CD4-positive, alpha-beta memory T cell (primary cell): ENCODE measurements at regions not wholly inside any gene's neighbourhood (a gene's known extent, or its start where the extent isn't known, plus 50 kb on each side); places are given as distances from the start of the nearest gene placed in this dataset.
"Not testable (repeated sequence)": the region's sequence is repeated elsewhere in the genome, so short reads cannot be mapped to it uniquely, and the experiment has no call there.

ENCODE experiments used
- CTCF ChIA-PET: fragments of 350-600 bp; sonication (Branson Sonifier 250); formaldehyde crosslinking; loops from one replicate; lab custom pipeline; 2021; ENCODE audit warnings: inconsistent platforms; ENCODE audit not compliant: partially characterized antibody; lab: Charles Lee
- POLR2A ChIA-PET: fragments of 350-600 bp; sonication (Branson Sonifier 250); formaldehyde crosslinking; loops from one replicate; lab custom pipeline; 2021; ENCODE audit not compliant: partially characterized antibody; lab: Charles Lee
- DNase-seq, 5 donors: peaks; one replicate each; pipeline versions ENCODE4 v3.0.0 to v3.0.0-alpha.2; 2020 to 2022; ENCODE audit warnings: mixed read lengths in 1 of 5
- H3K27ac ChIP-seq: one replicate; pipeline ENCODE4 v1.7.0; 2013; ENCODE audit warnings: low read depth, low read length
- H3K27me3 ChIP-seq: 2 replicates; pipeline ENCODE4 v1.7.0; 2013; ENCODE audit warnings: mild to moderate bottlenecking, low read length, moderate library complexity; ENCODE audit not compliant: insufficient read depth
- H3K36me3 ChIP-seq: 2 replicates; pipeline ENCODE4 v1.7.0; 2013; ENCODE audit warnings: mild to moderate bottlenecking, low read length, moderate library complexity; ENCODE audit not compliant: insufficient read depth
- H3K4me1 ChIP-seq: 2 replicates; pipeline ENCODE4 v1.7.0; 2013; ENCODE audit warnings: mild to moderate bottlenecking, low read length, moderate library complexity; ENCODE audit not compliant: insufficient read depth
- H3K4me3 ChIP-seq, 2 donors: one replicate each; pipeline ENCODE4 v1.7.0; 2013; ENCODE audit warnings: low read length in 2 of 2, mild to moderate bottlenecking in 1 of 2
- H3K9me3 ChIP-seq, 2 donors: one replicate each; pipeline ENCODE4 v1.7.0; 2013; ENCODE audit warnings: low read length in 2 of 2, control low read depth in 1 of 2; ENCODE audit not compliant: control insufficient read depth in 1 of 2
- H3K27ac Mint-ChIP-seq, 7 donors: one replicate each; pipeline ENCODE4 v1.8.0; 2020 to 2021; ENCODE audit warnings: mixed read lengths in 7 of 7, mild to moderate bottlenecking in 6 of 7, inconsistent platforms in 3 of 7, moderate library complexity in 3 of 7
- H3K27me3 Mint-ChIP-seq, 2 donors: one replicate each; pipeline ENCODE4 v1.8.0; 2020 to 2021; ENCODE audit warnings: mixed read lengths in 2 of 2
- H3K36me3 Mint-ChIP-seq, 2 donors: one replicate each; pipeline ENCODE4 v1.8.0; 2020 to 2021; ENCODE audit warnings: mixed read lengths in 2 of 2, inconsistent platforms in 1 of 2, mild to moderate bottlenecking in 1 of 2
- H3K4me1 Mint-ChIP-seq, 4 donors: one replicate each; pipeline ENCODE4 v1.8.0; 2020 to 2021; ENCODE audit warnings: mixed read lengths in 4 of 4, mild to moderate bottlenecking in 1 of 4
- H3K4me3 Mint-ChIP-seq, 8 donors: one replicate each; pipeline ENCODE4 v1.8.0; 2020 to 2021; ENCODE audit warnings: mixed read lengths in 8 of 8, mild to moderate bottlenecking in 7 of 8, moderate library complexity in 6 of 8, inconsistent platforms in 3 of 8
- H3K9me3 Mint-ChIP-seq, 8 donors: one replicate each; pipeline ENCODE4 v1.8.0; 2020 to 2021; ENCODE audit warnings: mixed read lengths in 8 of 8, mild to moderate bottlenecking in 5 of 8, inconsistent platforms in 3 of 8, moderate library complexity in 1 of 8
- intact Hi-C: fragments of 100-400 bp; cut with micrococcal nuclease; formaldehyde crosslinking; loops from one replicate; pipeline ENCODE4 v1.15.1; 2023

- H3K4me3 Mint-ChIP-seq: no peak overlapping the region
- no peaks in the 10 kb centered on the region for H3K36me3 ChIP-seq
- peaks cover 0 to 4% of the 10 kb centered on the region in 2 donors for H3K27me3 Mint-ChIP-seq
- no peaks in the 10 kb centered on the region for H3K4me1 Mint-ChIP-seq
- H3K9me3 Mint-ChIP-seq: peaks cover 6 to 50% (median 26%) of the 10 kb centered on the region in 8 donors
- POLR2A ChIA-PET: no interaction called here
- DNase-seq: no peak
- no peaks in the 10 kb centered on the region for H3K27me3 ChIP-seq
- no peak overlapping the region for H3K4me3 ChIP-seq
- no peak overlapping the region for H3K27ac Mint-ChIP-seq
- H3K9me3 ChIP-seq: no peaks in the 10 kb centered on the region
- intact Hi-C loops: no loop called here
- no peak overlapping the region for H3K27ac ChIP-seq
- peaks cover 0 to 9% of the 10 kb centered on the region in 2 donors for H3K36me3 Mint-ChIP-seq
- CTCF ChIA-PET: no interaction called here
- H3K4me1 ChIP-seq: no peaks in the 10 kb centered on the region
Measured at GRCh38 chr2:215636816-215637215, 200.9 kb upstream of the FN1 start.

DNA sequence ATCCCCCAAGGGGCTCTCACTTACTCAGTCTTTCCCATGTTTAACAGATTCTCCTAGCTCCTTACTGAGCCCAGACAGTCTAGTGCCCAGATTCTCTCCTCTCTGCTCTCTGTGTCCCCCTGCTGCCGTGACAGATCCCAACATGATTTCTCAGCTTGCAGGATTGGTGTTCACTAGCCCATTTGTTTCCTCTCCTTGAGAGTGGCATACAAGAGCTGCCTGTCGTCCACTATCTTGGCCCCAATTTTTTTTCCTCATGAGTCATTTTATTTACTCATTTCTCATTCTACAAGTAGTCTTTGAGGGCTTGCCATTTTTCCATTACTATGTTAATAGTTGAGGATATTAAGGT, 199.9 kb upstream of the FN1 start:
- ChIA-PET CTCF (no interaction called here), POLR2A (no interaction called here)
- H3K4me3 Mint-ChIP-seq: peak overlapping the region in 1 of 8 donors; percentile 20
- H3K9me3 ChIP-seq: no peaks in the 10 kb centered on the region
- intact Hi-C loops: no loop called here
- no peaks in the 10 kb centered on the region for H3K4me1 ChIP-seq
- DNase-seq: no peak
- no peak overlapping the region for H3K27ac ChIP-seq
- H3K36me3 ChIP-seq: no peaks in the 10 kb centered on the region
- H3K27me3 ChIP-seq: no peaks in the 10 kb centered on the region
- H3K4me1 Mint-ChIP-seq: no peaks in the 10 kb centered on the region
- peaks cover 0 to 9% of the 10 kb centered on the region in 2 donors for H3K36me3 Mint-ChIP-seq
- peaks cover 11 to 59% (median 29%) of the 10 kb centered on the region in 8 donors for H3K9me3 Mint-ChIP-seq
- no peak overlapping the region for H3K4me3 ChIP-seq
- peaks cover 0 to 4% of the 10 kb centered on the region in 2 donors for H3K27me3 Mint-ChIP-seq
- H3K27ac Mint-ChIP-seq: no peak overlapping the region

- Mint-ChIP-seq H3K9me3 (peaks cover 13 to 64% (median 29%) of the 10 kb centered on the region in 8 donors), H3K36me3 (peaks cover 0 to 9% of the 10 kb centered on the region in 2 donors), H3K4me3 (no peak overlapping the region), H3K27ac (no peak overlapping the region), H3K4me1 (no peaks in the 10 kb centered on the region), H3K27me3 (peaks cover 0 to 4% of the 10 kb centered on the region in 2 donors)
- H3K27ac ChIP-seq: no peak overlapping the region
- no peak overlapping the region for H3K4me3 ChIP-seq
- no peak for DNase-seq
- no peaks in the 10 kb centered on the region for H3K9me3 ChIP-seq
- intact Hi-C loops: no loop called here
- CTCF ChIA-PET: no interaction called here
- POLR2A ChIA-PET: no interaction called here
- H3K27me3 ChIP-seq: no peaks in the 10 kb centered on the region
- H3K4me1 ChIP-seq: no peaks in the 10 kb centered on the region
- H3K36me3 ChIP-seq: no peaks in the 10 kb centered on the region
Measured at GRCh38 chr2:215635071-215635787, 199.4 kb upstream of the FN1 start.

GRCh38 chr2:215633360-215633759, 197.5 kb upstream of the FN1 start:
- Mint-ChIP-seq H3K27ac (no peak overlapping the region), H3K4me3 (no peak overlapping the region), H3K27me3 (peaks cover 0 to 4% of the 10 kb centered on the region in 2 donors), H3K36me3 (peaks cover 0 to 9% of the 10 kb centered on the region in 2 donors), H3K4me1 (no peaks in the 10 kb centered on the region), H3K9me3 (peaks cover 7 to 57% (median 28%) of the 10 kb centered on the region in 8 donors)
- Histone ChIP-seq H3K27me3 (no peaks in the 10 kb centered on the region), H3K27ac (no peak overlapping the region), H3K4me3 (no peak overlapping the region), H3K36me3 (no peaks in the 10 kb centered on the region), H3K4me1 (no peaks in the 10 kb centered on the region), H3K9me3 (no peaks in the 10 kb centered on the region)
- intact Hi-C loops: no loop called here
- no peak for DNase-seq
- CTCF ChIA-PET: no interaction called here
- POLR2A ChIA-PET: no interaction called here

- H3K4me3 Mint-ChIP-seq: no peak overlapping the region
- DNase-seq: no peak
- H3K27me3 ChIP-seq: no peaks in the 10 kb centered on the region
- no peak overlapping the region for H3K4me3 ChIP-seq
- H3K27ac ChIP-seq: no peak overlapping the region
- peaks cover 0 to 9% of the 10 kb centered on the region in 2 donors for H3K36me3 Mint-ChIP-seq
- no peaks in the 10 kb centered on the region for H3K36me3 ChIP-seq
- peaks cover 7 to 48% (median 25%) of the 10 kb centered on the region in 8 donors for H3K9me3 Mint-ChIP-seq
- CTCF ChIA-PET: no interaction called here
- intact Hi-C loops: no loop called here
- no peaks in the 10 kb centered on the region for H3K9me3 ChIP-seq
- peaks cover 0 to 4% of the 10 kb centered on the region in 2 donors for H3K27me3 Mint-ChIP-seq
- POLR2A ChIA-PET: no interaction called here
- H3K4me1 Mint-ChIP-seq: no peaks in the 10 kb centered on the region
- H3K27ac Mint-ChIP-seq: no peak overlapping the region
- H3K4me1 ChIP-seq: no peaks in the 10 kb centered on the region
Measured at GRCh38 chr2:215631696-215632095, 195.8 kb upstream of the FN1 start.

GRCh38 chr2:215630796-215631195, 194.9 kb upstream of the FN1 start:
- H3K36me3 Mint-ChIP-seq, H3K27me3 Mint-ChIP-seq, H3K36me3 ChIP-seq, DNase-seq, H3K4me1 ChIP-seq, H3K4me3 Mint-ChIP-seq, H3K27me3 ChIP-seq, H3K27ac ChIP-seq, H3K27ac Mint-ChIP-seq, H3K4me3 ChIP-seq, H3K4me1 Mint-ChIP-seq, POLR2A ChIA-PET, intact Hi-C loops, H3K9me3 ChIP-seq, CTCF ChIA-PET: not testable (repeated sequence)
- H3K9me3 Mint-ChIP-seq: peaks cover 7 to 43% (median 24%) of the 10 kb centered on the region in 8 donors

DNA sequence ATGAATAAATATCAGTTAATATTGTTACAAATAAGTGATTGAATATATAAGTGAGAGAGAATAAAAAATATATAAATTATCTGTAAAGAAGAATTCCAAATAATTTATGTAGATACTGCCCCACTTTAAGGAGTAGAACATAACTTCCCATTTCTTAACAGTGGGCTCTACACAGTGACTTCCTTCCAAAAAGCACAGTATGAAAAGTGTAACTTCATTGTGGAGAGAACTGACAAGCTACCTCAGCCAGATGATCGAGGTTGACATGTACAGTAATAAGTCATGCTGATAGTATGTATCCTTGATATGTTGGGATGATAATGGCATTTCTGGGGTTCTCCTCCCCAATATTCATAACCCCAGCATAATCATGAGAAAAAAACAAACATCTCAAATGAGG, 191.9 kb upstream of the FN1 start:
- H3K27ac Mint-ChIP-seq: no peak overlapping the region
- no peak overlapping the region for H3K4me3 ChIP-seq

More for the DNA sequence above, 191.9 kb upstream of the FN1 start:
- POLR2A ChIA-PET: no interaction called here
- Mint-ChIP-seq H3K27me3 (no peaks in the 10 kb centered on the region), H3K36me3 (peaks cover 0 to 4% of the 10 kb centered on the region in 2 donors), H3K4me3 (no peak overlapping the region), H3K4me1 (no peaks in the 10 kb centered on the region), H3K9me3 (peaks cover 5 to 24% (median 8%) of the 10 kb centered on the region in 8 donors)
- no peak for DNase-seq
- Histone ChIP-seq H3K9me3 (no peaks in the 10 kb centered on the region), H3K27me3 (no peaks in the 10 kb centered on the region), H3K27ac (no peak overlapping the region), H3K36me3 (no peaks in the 10 kb centered on the region), H3K4me1 (no peaks in the 10 kb centered on the region)
- CTCF ChIA-PET: no interaction called here
- intact Hi-C loops: no loop called here
